ENCODE measurements at regions not wholly inside any gene's neighbourhood (a gene's known extent, or its start where the extent isn't known, plus 50 kb on each side); places are given as distances from the start of the nearest gene placed in this dataset.

DNA sequence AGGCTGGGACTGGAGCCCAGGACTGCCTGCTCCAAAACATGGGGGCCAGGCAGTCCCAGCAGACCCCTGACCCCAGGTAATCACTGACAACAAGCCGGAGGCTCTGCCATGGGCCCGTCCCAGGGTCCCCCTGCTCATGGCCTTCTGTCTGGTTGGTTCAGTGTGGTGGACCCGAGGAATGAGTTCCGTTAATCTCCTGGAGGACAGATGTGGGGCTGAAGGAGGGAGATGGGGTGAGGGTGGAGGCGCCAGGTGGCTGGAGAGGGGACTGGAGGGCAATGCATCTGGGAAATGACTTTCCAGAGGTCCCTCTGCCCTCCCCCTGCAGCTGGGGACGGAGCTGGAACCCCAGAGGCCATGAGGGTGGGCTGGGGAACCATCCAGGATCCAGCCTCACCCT lies 103.2 kb downstream of the EBNA1BP2 start:
- H3K27me3 ChIP-seq (replicated peaks; ENCODE audit: insufficient read depth, low read length) = no peaks in the 10 kb centered on the region
- H3K36me3 ChIP-seq (replicated peaks; ENCODE audit: insufficient read depth, low read length) = no peaks in the 10 kb centered on the region
- no peaks in the 10 kb centered on the region for H3K4me1 ChIP-seq (ENCODE audit: low read length)
- H3K9me3 ChIP-seq (replicated peaks; ENCODE audit: insufficient read depth, low read length) = no peaks in the 10 kb centered on the region
- no peak overlapping the region for H3K9ac ChIP-seq (ENCODE audit: low read length)
- H3K79me2 ChIP-seq (ENCODE audit: low read length) = no peaks in the 10 kb centered on the region
- no peaks in the 10 kb centered on the region for H3K9me2 ChIP-seq (replicated peaks; ENCODE audit: insufficient read depth, low read length)
- no peak overlapping the region for H2AFZ ChIP-seq (ENCODE audit: low read length)
- no peak overlapping the region for H3K27ac ChIP-seq (ENCODE audit: low read length)
- no peak overlapping the region for H3K4me3 ChIP-seq (ENCODE audit: low read length)
- no peak for DNase-seq
- H3F3A ChIP-seq (ENCODE audit: insufficient read depth, low read length) = no peaks in the 10 kb centered on the region
- H3K4me2 ChIP-seq (ENCODE audit: low read depth, low read length) = no peak overlapping the region
- TF ChIP-seq, protein P1, sequence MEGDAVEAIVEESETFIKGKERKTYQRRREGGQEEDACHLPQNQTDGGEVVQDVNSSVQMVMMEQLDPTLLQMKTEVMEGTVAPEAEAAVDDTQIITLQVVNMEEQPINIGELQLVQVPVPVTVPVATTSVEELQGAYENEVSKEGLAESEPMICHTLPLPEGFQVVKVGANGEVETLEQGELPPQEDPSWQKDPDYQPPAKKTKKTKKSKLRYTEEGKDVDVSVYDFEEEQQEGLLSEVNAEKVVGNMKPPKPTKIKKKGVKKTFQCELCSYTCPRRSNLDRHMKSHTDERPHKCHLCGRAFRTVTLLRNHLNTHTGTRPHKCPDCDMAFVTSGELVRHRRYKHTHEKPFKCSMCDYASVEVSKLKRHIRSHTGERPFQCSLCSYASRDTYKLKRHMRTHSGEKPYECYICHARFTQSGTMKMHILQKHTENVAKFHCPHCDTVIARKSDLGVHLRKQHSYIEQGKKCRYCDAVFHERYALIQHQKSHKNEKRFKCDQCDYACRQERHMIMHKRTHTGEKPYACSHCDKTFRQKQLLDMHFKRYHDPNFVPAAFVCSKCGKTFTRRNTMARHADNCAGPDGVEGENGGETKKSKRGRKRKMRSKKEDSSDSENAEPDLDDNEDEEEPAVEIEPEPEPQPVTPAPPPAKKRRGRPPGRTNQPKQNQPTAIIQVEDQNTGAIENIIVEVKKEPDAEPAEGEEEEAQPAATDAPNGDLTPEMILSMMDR (IDR thresholded peaks at IDR 0.05; ENCODE audit: low read length) = no peak
- TF ChIP-seq EZH2 (optimal IDR thresholded peaks at IDR 0.05; ENCODE audit: low read depth, low read length) = no peak
- TF ChIP-seq EZH2phosphoT487 (IDR thresholded peaks at IDR 0.05; ENCODE audit: low read length) = no peak
- H4K20me1 ChIP-seq (ENCODE audit: insufficient read depth, low read length) = no peaks in the 10 kb centered on the region

DNA sequence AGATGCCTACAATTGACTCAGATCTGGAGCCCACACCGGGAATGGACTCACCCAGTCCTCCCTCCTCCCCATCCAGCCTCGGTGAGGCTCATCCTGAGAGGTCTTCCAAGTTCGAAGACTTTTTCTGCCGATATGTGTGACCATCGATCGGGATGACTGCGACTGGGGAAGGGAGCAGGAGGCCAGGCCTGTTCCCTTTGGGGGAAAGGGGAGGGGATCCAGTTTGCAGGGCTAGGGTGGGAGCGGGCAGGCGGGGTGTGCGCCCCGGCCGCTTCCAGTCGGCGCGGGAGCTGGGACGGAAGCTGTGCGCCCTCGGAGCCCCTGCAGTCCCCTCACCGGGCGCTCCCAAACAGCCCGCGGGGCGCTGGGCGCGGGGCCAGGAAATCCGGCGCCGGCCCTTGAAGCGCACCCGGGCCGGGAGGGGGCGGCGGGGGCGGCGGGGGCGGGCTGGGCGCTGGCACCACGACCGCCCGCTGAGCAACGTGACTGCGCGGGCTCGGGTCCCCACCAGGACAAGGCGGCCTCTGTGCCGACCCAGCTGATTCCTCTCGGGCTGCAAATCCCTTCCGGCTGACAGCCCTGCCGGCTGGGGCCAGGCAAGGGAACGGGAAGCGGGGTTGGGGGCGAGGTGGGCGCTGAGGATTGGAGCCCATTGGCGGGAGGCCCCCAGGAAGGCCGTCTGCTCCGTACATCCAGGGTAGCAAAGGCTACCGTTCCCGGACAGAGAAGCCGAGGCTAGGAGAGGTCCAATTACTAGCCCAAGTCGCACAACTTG lies 103.9 kb downstream of the EBNA1BP2 start:
- H3K4me2 ChIP-seq (ENCODE audit: low read depth, low read length) = no peak overlapping the region
- H4K20me1 ChIP-seq (ENCODE audit: insufficient read depth, low read length) = no peaks in the 10 kb centered on the region
- H3K4me3 ChIP-seq (ENCODE audit: low read length) = no peak overlapping the region
- no peaks in the 10 kb centered on the region for H3K36me3 ChIP-seq (replicated peaks; ENCODE audit: insufficient read depth, low read length)
- no peaks in the 10 kb centered on the region for H3K27me3 ChIP-seq (replicated peaks; ENCODE audit: insufficient read depth, low read length)
- no peaks in the 10 kb centered on the region for H3K79me2 ChIP-seq (ENCODE audit: low read length)
- H3K4me1 ChIP-seq (ENCODE audit: low read length) = no peaks in the 10 kb centered on the region
- no peaks in the 10 kb centered on the region for H3F3A ChIP-seq (ENCODE audit: insufficient read depth, low read length)
- H3K27ac ChIP-seq (ENCODE audit: low read length) = no peak overlapping the region
- no peaks in the 10 kb centered on the region for H3K9me2 ChIP-seq (replicated peaks; ENCODE audit: insufficient read depth, low read length)
- no peak overlapping the region for H2AFZ ChIP-seq (ENCODE audit: low read length)
- DNase-seq = no peak
- TF ChIP-seq, protein P1 (IDR thresholded peaks at IDR 0.05; ENCODE audit: low read length) = no peak
- no peak for TF ChIP-seq EZH2 (optimal IDR thresholded peaks at IDR 0.05; ENCODE audit: low read depth, low read length)
- TF ChIP-seq EZH2phosphoT487 (IDR thresholded peaks at IDR 0.05; ENCODE audit: low read length) = no peak
- H3K9me3 ChIP-seq (replicated peaks; ENCODE audit: insufficient read depth, low read length) = no peaks in the 10 kb centered on the region
- H3K9ac ChIP-seq (ENCODE audit: low read length) = no peak overlapping the region

DNA sequence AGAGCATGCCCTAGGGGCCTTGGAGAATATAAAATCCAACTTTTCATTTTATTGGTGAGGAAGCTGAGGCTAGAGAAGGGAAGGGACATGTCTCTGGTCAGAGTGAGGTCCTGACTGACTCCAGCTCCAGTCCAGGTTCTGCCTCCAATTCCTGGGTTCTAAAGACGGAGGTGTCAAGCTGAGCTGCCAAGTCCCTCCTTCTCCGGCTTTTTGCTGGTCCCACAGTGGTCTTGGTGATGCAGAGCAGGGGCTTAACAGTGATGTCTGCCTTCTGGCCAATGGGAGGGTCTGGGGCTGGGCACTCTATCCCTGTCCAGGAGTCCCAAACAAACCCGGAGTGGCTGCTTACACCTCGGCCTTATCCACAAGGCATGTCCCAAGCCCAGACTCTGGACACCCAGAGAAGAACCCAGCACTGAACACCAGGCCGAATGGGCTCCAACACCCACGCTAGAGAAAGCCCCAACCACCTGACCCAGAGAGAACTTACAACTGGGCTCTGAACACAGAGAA lies 104.8 kb downstream of the EBNA1BP2 start:
- H3K9me2 ChIP-seq (replicated peaks; ENCODE audit: insufficient read depth, low read length) = no peaks in the 10 kb centered on the region
- H3K36me3 ChIP-seq (replicated peaks; ENCODE audit: insufficient read depth, low read length) = no peaks in the 10 kb centered on the region
- TF ChIP-seq EZH2phosphoT487 (IDR thresholded peaks at IDR 0.05; ENCODE audit: low read length) (no peak), EZH2 (optimal IDR thresholded peaks at IDR 0.05; ENCODE audit: low read depth, low read length) (no peak)
- TF ChIP-seq, protein P1 (IDR thresholded peaks at IDR 0.05; ENCODE audit: low read length) = no peak
- H2AFZ ChIP-seq (ENCODE audit: low read length) = no peak overlapping the region
- no peaks in the 10 kb centered on the region for H3K27me3 ChIP-seq (replicated peaks; ENCODE audit: insufficient read depth, low read length)
- H3K79me2 ChIP-seq (ENCODE audit: low read length) = no peaks in the 10 kb centered on the region
- no peaks in the 10 kb centered on the region for H3K4me1 ChIP-seq (ENCODE audit: low read length)
- no peak overlapping the region for H3K4me2 ChIP-seq (ENCODE audit: low read depth, low read length)
- no peak overlapping the region for H3K27ac ChIP-seq (ENCODE audit: low read length)
- no peaks in the 10 kb centered on the region for H3K9me3 ChIP-seq (replicated peaks; ENCODE audit: insufficient read depth, low read length)
- no peak overlapping the region for H3K9ac ChIP-seq (ENCODE audit: low read length)
- no peaks in the 10 kb centered on the region for H4K20me1 ChIP-seq (ENCODE audit: insufficient read depth, low read length)
- no peaks in the 10 kb centered on the region for H3F3A ChIP-seq (ENCODE audit: insufficient read depth, low read length)
- DNase-seq = no peak
- H3K4me3 ChIP-seq (ENCODE audit: low read length) = no peak overlapping the region
